ENCODE measurements at regions not wholly inside any gene's neighbourhood (a gene's known extent, or its start where the extent isn't known, plus 50 kb on each side); places are given as distances from the start of the nearest gene placed in this dataset.

- Histone ChIP-seq H3K27ac (ENCODE audit: insufficient read depth, low read depth, low read length) (no peak overlapping the region), H3K4me3 (replicated peaks in 1 of 3; ENCODE audit: insufficient read depth in 1 of 3, low read depth in 1 of 3, low read length in 3 of 3) (no peak overlapping the region), H3K9me1 (replicated peaks; ENCODE audit: control insufficient read depth, extremely low read depth, insufficient read depth, low read length) (no peaks in the 10 kb centered on the region), H3K79me2 (ENCODE audit: control insufficient read depth, insufficient read depth, low read length) (no peaks in the 10 kb centered on the region), H3K36me3 (ENCODE audit: control insufficient read depth in 2 of 2, extremely low read depth in 1 of 2, insufficient read depth in 2 of 2, low read length in 2 of 2) (no peaks in the 10 kb centered on the region), H3K9me3 (replicated peaks; ENCODE audit: control insufficient read depth, insufficient read depth, low read length) (peaks cover 2% of the 10 kb centered on the region), H3K9ac (replicated peaks; ENCODE audit: extremely low read depth, insufficient read depth, low read length) (no peak overlapping the region), H3K4me2 (ENCODE audit: insufficient read depth, low read length) (no peak overlapping the region), H3K27me3 (ENCODE audit: control insufficient read depth in 2 of 2, insufficient read depth in 2 of 2, low read length in 2 of 2) (no peaks in the 10 kb centered on the region), H4K20me1 (replicated peaks; ENCODE audit: control insufficient read depth, extremely low read depth, insufficient read depth, low read length) (no peaks in the 10 kb centered on the region), H2AFZ (ENCODE audit: low read depth, low read length) (no peak overlapping the region), H3K4me1 (ENCODE audit: control insufficient read depth, extremely low read depth, insufficient read depth, low read length) (no peaks in the 10 kb centered on the region)
- FAIRE-seq (no peak), DNase-seq (ENCODE audit: low read depth, low spot score) (no peak)
- ChIA-PET POLR2A (no interaction called here), CTCF (no interaction called here)
- dilution Hi-C loops (cut with MboI; ENCODE audit: extremely low pct_ligation_motif_present, low sequenced_read_pairs) (no loop called here), intact Hi-C loops (cut with micrococcal nuclease) (no loop called here)
- no peak for TF ChIP-seq FOS (IDR thresholded peaks at IDR 0.05; ENCODE audit: borderline replicate concordance, insufficient read depth, low read length)
- TF ChIP-seq MYC (IDR thresholded peaks at IDR 0.05; ENCODE audit: low read depth, low read length) = no peak
- TF ChIP-seq, protein P1, sequence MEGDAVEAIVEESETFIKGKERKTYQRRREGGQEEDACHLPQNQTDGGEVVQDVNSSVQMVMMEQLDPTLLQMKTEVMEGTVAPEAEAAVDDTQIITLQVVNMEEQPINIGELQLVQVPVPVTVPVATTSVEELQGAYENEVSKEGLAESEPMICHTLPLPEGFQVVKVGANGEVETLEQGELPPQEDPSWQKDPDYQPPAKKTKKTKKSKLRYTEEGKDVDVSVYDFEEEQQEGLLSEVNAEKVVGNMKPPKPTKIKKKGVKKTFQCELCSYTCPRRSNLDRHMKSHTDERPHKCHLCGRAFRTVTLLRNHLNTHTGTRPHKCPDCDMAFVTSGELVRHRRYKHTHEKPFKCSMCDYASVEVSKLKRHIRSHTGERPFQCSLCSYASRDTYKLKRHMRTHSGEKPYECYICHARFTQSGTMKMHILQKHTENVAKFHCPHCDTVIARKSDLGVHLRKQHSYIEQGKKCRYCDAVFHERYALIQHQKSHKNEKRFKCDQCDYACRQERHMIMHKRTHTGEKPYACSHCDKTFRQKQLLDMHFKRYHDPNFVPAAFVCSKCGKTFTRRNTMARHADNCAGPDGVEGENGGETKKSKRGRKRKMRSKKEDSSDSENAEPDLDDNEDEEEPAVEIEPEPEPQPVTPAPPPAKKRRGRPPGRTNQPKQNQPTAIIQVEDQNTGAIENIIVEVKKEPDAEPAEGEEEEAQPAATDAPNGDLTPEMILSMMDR (IDR thresholded peaks at IDR 0.05; ENCODE audit: extremely low read depth in 1 of 2, insufficient read depth in 1 of 2, low read depth in 1 of 2, low read length in 2 of 2) = no peak
- TF ChIP-seq, protein P2, sequence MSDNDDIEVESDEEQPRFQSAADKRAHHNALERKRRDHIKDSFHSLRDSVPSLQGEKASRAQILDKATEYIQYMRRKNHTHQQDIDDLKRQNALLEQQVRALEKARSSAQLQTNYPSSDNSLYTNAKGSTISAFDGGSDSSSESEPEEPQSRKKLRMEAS (IDR thresholded peaks at IDR 0.05; ENCODE audit: insufficient read depth, insufficient read length) = no peak
- no peak for TF ChIP-seq POLR2A (IDR thresholded peaks at IDR 0.05; ENCODE audit: low read depth, low read length)
- TF ChIP-seq GATA2 (IDR thresholded peaks at IDR 0.05; ENCODE audit: insufficient read depth, insufficient read length, low read depth, low read length) = no peak
- TF ChIP-seq POLR2AphosphoS5 (IDR thresholded peaks at IDR 0.05; ENCODE audit: insufficient read depth, low read depth, low read length) = no peak
- TF ChIP-seq JUN (IDR thresholded peaks at IDR 0.05; ENCODE audit: borderline replicate concordance, insufficient read depth, insufficient read length, low read depth) = no peak
- no peak for TF ChIP-seq EZH2 (IDR thresholded peaks at IDR 0.05; ENCODE audit: borderline replicate concordance, low read depth, low read length, severe bottlenecking)
- no TSS peak for BruUV-seq (replicated peaks)
These were observed 102.5 kb upstream of the EEF2KMT start for GRCh38 chr16:5200123-5200522.
